KMS-11 (cell line): ENCODE measurements at regions not wholly inside any gene's neighbourhood (a gene's known extent, or its start where the extent isn't known, plus 50 kb on each side); places are given as distances from the start of the nearest gene placed in this dataset.

Source experiments
- H2AFZ ChIP-seq: fragments of 200-600 bp; sonication (generic); 2 replicates; pipeline ENCODE4 v1.6.1; 2016; ENCODE audit warnings: antibody characterized with exemption, mixed run types, low read depth
- H3K27ac ChIP-seq: fragments of 200-600 bp; sonication (generic); 2 replicates; pipeline ENCODE4 v1.6.1; 2016; ENCODE audit warnings: mild to moderate bottlenecking, mixed run types
- H3K27me3 ChIP-seq: fragments of 200-600 bp; sonication (generic); 2 replicates; pipeline ENCODE4 v1.6.1; 2017; ENCODE audit warnings: mild to moderate bottlenecking, low read depth, mixed run types, moderate library complexity; ENCODE audit not compliant: insufficient read depth
- H3K36me3 ChIP-seq: fragments of 200-600 bp; sonication (generic); 2 replicates; pipeline ENCODE4 v1.6.1; 2017; ENCODE audit warnings: mild to moderate bottlenecking, mixed run types; ENCODE audit not compliant: insufficient read depth
- H3K4me1 ChIP-seq: fragments of 200-600 bp; sonication (generic); 2 replicates; pipeline ENCODE4 v1.6.1; 2016; ENCODE audit warnings: mild to moderate bottlenecking, low read depth, mixed run types; ENCODE audit not compliant: poor library complexity, severe bottlenecking
- H3K4me2 ChIP-seq: fragments of 200-600 bp; sonication (generic); 2 replicates; pipeline ENCODE4 v1.7.0; 2016; ENCODE audit warnings: mild to moderate bottlenecking, mixed run types
- H3K4me3 ChIP-seq: fragments of 200-600 bp; sonication (generic); IDR thresholded peaks from 2 replicates; pipeline ENCODE4 v1.6.1; 2017; ENCODE audit warnings: low read depth, low read length, mixed read lengths; ENCODE audit not compliant: insufficient read depth
- H3K79me2 ChIP-seq: fragments of 200-600 bp; sonication (generic); 2 replicates; pipeline ENCODE4 v1.6.1; 2016; ENCODE audit warnings: low read depth, mixed run types; ENCODE audit not compliant: insufficient read depth
- H3K9ac ChIP-seq: fragments of 200-600 bp; sonication (generic); 2 replicates; pipeline ENCODE4 v1.6.1; 2016; ENCODE audit warnings: mild to moderate bottlenecking, mixed run types
- H4K20me1 ChIP-seq: fragments of 200-600 bp; sonication (generic); 2 replicates; pipeline ENCODE4 v1.6.1; 2016; ENCODE audit warnings: mild to moderate bottlenecking, mixed run types; ENCODE audit not compliant: insufficient read depth
- TF ChIP-seq, protein P1 (sequence below): fragments of 200-600 bp; sonication (generic); conservative IDR thresholded peaks from 2 replicates; pipeline ENCODE4 v1.6.1; 2017; ENCODE audit warnings: low read depth, mild to moderate bottlenecking, antibody characterized with exemption, low read length, moderate library complexity, mixed read lengths

DNA sequence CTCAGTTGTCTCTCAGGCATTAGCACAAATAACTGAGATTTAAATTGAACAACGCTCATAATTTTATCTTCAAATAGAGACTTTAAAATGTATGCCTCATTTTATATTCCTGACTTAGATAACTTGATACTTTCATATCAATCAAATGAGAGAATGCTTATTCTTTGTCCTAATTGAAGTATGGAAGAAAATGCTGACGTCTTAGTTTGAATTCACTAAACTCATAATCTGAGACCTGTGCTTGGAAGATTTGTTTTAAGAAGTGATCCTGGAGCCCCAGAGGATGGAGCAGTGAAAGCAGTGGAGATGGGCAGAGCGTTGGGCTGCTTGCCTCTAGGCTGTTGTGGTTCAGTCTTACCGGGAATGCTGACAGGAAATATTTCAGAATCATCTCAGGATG is 76.1 kb downstream of the ZNF518B start:
- TF ChIP-seq, protein P1, sequence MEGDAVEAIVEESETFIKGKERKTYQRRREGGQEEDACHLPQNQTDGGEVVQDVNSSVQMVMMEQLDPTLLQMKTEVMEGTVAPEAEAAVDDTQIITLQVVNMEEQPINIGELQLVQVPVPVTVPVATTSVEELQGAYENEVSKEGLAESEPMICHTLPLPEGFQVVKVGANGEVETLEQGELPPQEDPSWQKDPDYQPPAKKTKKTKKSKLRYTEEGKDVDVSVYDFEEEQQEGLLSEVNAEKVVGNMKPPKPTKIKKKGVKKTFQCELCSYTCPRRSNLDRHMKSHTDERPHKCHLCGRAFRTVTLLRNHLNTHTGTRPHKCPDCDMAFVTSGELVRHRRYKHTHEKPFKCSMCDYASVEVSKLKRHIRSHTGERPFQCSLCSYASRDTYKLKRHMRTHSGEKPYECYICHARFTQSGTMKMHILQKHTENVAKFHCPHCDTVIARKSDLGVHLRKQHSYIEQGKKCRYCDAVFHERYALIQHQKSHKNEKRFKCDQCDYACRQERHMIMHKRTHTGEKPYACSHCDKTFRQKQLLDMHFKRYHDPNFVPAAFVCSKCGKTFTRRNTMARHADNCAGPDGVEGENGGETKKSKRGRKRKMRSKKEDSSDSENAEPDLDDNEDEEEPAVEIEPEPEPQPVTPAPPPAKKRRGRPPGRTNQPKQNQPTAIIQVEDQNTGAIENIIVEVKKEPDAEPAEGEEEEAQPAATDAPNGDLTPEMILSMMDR: no peak
- Histone ChIP-seq H3K27ac (no peak overlapping the region), H3K27me3 (no peaks in the 10 kb centered on the region), H3K79me2 (no peaks in the 10 kb centered on the region), H3K9ac (no peak overlapping the region), H3K4me2 (no peak overlapping the region), H2AFZ (no peak overlapping the region), H3K4me3 (no peak overlapping the region), H4K20me1 (no peaks in the 10 kb centered on the region), H3K4me1 (no peaks in the 10 kb centered on the region), H3K36me3 (no peaks in the 10 kb centered on the region)

DNA sequence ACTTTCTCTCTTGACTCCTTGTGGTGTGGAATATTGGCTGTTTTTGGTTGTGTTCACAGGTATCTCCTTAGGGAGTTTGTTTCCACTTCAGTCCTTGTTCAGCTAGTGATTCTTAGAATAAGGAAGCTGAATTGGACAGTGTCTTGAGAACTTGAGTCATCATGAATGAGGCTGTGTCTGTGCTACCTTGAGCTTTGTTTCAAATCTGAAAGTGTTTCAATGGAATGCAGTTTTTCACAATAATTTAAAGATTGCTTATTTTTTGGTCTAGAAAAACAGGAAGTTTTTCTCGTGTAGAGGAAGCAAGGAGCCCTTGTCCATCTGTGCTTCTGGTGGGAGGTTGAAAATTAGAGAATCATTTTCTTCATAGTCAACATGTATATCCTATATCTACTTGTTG is 76.5 kb downstream of the ZNF518B start:
- H3K4me3 ChIP-seq: no peak overlapping the region
- H3K4me2 ChIP-seq: no peak overlapping the region
- no peak overlapping the region for H3K9ac ChIP-seq
- H2AFZ ChIP-seq: no peak overlapping the region
- H3K27me3 ChIP-seq: no peaks in the 10 kb centered on the region
- H3K79me2 ChIP-seq: no peaks in the 10 kb centered on the region
- no peaks in the 10 kb centered on the region for H4K20me1 ChIP-seq
- H3K36me3 ChIP-seq: no peaks in the 10 kb centered on the region
- H3K27ac ChIP-seq: no peak overlapping the region
- H3K4me1 ChIP-seq: no peaks in the 10 kb centered on the region
- TF ChIP-seq, protein P1: no peak

DNA sequence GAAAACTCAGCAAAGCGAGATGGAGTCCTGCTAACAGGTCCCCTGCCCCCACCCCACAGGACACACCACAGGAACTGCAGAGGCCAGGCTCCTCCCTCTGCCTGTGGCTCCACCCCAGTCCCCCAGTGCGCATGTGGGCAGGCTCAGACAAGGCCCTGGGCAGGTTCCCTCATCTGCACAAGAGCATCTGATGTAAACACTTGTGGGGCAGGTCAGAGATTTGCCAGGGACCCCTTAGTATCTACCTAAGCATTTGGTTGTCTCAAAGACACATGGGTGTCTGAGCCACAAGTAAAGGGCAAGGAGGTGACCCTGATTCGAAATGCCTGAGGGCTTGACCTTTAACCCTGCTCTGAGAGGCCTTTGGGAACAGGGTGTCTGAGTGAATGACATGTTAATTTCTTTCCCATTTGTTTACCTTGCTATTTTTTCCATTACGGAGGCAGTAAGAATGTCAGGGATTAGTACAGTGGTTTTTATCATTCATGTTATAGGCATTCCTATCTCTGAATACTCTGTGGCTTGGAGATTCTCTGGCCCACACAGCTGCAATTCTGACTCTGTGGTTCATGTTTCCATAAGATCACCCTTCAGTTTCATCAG is 85.3 kb downstream of the ZNF518B start:
- Histone ChIP-seq H3K4me2 (no peak overlapping the region), H3K9ac (no peak overlapping the region), H2AFZ (no peak overlapping the region), H3K27me3 (no peaks in the 10 kb centered on the region), H3K79me2 (no peaks in the 10 kb centered on the region), H3K4me1 (no peaks in the 10 kb centered on the region), H4K20me1 (no peaks in the 10 kb centered on the region), H3K36me3 (no peaks in the 10 kb centered on the region), H3K4me3 (no peak overlapping the region), H3K27ac (no peak overlapping the region)
- TF ChIP-seq, protein P1: no peak

DNA sequence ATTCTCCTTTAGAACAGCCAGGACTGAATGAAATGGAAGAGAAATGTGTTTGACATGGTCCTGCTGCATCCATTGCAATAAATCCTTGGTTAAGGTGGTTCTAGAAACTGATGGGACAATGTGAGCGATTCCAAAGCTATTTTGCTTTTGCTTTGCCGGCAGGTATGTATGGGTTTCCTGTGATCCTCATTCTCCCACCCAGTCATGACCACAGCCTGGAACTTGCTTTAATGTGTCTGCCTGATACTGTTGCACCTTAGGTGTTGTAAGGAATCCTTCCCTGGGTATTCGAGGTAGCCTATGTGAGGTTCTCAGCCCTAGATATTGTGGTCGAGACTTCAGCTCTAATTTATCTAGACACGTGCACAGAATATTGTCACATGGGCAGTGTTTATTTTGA is 86.1 kb downstream of the ZNF518B start:
- no peaks in the 10 kb centered on the region for H3K36me3 ChIP-seq
- H3K4me1 ChIP-seq: no peaks in the 10 kb centered on the region
- H3K4me2 ChIP-seq: no peak overlapping the region
- no peak overlapping the region for H2AFZ ChIP-seq
- TF ChIP-seq, protein P1: no peak
- no peak overlapping the region for H3K9ac ChIP-seq
- no peak overlapping the region for H3K4me3 ChIP-seq
- no peak overlapping the region for H3K27ac ChIP-seq
- no peaks in the 10 kb centered on the region for H3K27me3 ChIP-seq
- H3K79me2 ChIP-seq: no peaks in the 10 kb centered on the region
- no peaks in the 10 kb centered on the region for H4K20me1 ChIP-seq
